GM23248 (cell line): ENCODE measurements at regions not wholly inside any gene's neighbourhood (a gene's known extent, or its start where the extent isn't known, plus 50 kb on each side); places are given as distances from the start of the nearest gene placed in this dataset.

Source experiments
- EZH2 ChIP-seq: fragments of 200-600 bp; sonication (generic); IDR thresholded peaks from 2 replicates; pipeline ENCODE4 v1.6.1; 2018; ENCODE audit warnings: antibody characterized with exemption, mild to moderate bottlenecking; ENCODE audit not compliant: insufficient read depth, poor library complexity, severe bottlenecking
- EZH2phosphoT487 ChIP-seq: fragments of 200-600 bp; sonication (generic); IDR thresholded peaks from 2 replicates; pipeline ENCODE4 v1.6.1; 2018; ENCODE audit warnings: antibody characterized with exemption, moderate library complexity, mild to moderate bottlenecking, low read depth; ENCODE audit not compliant: insufficient read depth

DNA sequence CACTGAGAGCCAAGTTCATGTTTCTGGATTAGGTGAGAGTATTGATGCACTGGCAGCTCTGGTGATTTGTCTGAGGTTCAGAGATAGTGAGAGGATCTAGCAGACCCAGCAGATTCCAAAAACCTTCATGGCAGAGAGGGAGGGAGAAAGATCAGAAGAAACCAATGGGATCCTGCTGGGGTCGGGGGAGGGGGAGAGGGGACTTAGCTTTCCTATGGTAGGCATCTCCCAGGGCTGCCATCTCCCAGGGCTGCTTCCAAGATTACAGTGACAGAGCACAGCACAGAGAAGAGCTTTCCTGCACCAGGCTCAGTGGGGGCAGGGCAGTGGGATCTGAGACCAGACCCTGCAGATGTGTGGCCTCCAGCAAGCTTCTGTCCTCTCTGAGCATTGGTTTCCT, 76.8 kb upstream of the GDF10 start:
- no peak for TF ChIP-seq EZH2
- no peak for TF ChIP-seq EZH2phosphoT487
